ENCODE measurements at regions not wholly inside any gene's neighbourhood (a gene's known extent, or its start where the extent isn't known, plus 50 kb on each side); places are given as distances from the start of the nearest gene placed in this dataset.

- no peak overlapping the region; the same call in 1 of the 2 replicates for H3K4me3 Mint-ChIP-seq
- TF ChIP-seq CTCF (IDR thresholded peaks at IDR 0.05), result no peak
- H3K36me3 Mint-ChIP-seq (ENCODE audit: low read depth), result no peaks in the 10 kb centered on the region
- no peaks in the 10 kb centered on the region; the same call in 1 of the 2 replicates for H3K9me3 Mint-ChIP-seq
- no peak overlapping the region; the same call in 1 of the 2 replicates for H3K27ac Mint-ChIP-seq
- DNase-seq, result peak; percentile 78
- H3K4me1 Mint-ChIP-seq (ENCODE audit: low read depth), result no peaks in the 10 kb centered on the region; the same call in 1 of the 2 replicates
- no peaks in the 10 kb centered on the region; the same call in 1 of the 2 replicates for H3K27me3 Mint-ChIP-seq (ENCODE audit: insufficient read depth)
Observed at GRCh38 chr4:130043732-130044160, 947.8 kb downstream of the C4orf33 start.

DNA sequence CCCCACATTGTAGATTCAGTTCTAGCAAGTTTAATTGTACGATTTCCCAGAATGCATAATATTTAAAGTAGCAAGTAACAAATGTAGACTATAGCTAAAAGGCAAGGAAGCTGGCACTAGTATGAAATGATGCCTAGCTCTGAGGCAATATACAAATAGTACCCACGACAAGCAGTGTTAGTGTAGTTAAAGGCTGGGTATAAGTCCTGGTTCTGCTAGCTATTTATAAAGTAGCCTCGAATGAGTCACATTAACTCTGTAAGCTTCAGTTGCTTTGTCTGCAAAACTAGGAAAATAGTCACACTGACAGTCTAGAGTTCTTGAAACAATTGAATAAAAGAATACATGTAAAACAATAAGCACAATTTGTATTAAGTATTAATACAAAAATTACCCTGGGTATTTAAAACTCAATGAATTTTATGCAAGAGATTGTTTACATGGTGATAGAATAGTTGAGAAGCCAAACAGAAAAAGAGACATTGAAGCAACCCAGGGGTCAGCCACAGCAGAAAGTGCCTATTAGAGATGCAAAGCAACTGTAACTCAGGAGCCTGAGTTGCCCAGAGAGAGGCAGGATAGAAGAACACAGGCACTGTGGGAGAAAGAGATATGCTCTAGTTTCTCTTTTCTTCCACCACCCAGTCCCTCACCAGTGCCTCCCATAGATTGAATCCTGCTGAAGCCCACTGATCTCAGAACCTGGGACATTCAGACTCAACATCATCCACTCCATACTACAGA lies 949.0 kb downstream of the C4orf33 start:
- H3K36me3 Mint-ChIP-seq (ENCODE audit: low read depth), result no peaks in the 10 kb centered on the region
- H3K4me3 Mint-ChIP-seq, result no peak overlapping the region
- H3K27ac Mint-ChIP-seq, result no peak overlapping the region
- DNase-seq, result no peak
- TF ChIP-seq CTCF (IDR thresholded peaks at IDR 0.05), result no peak
- no peaks in the 10 kb centered on the region; the same call in 1 of the 2 replicates for H3K4me1 Mint-ChIP-seq (ENCODE audit: low read depth)
- H3K9me3 Mint-ChIP-seq, result no peaks in the 10 kb centered on the region; the same call in 1 of the 2 replicates
- peaks cover 3% of the 10 kb centered on the region for H3K27me3 Mint-ChIP-seq (ENCODE audit: insufficient read depth)

DNA sequence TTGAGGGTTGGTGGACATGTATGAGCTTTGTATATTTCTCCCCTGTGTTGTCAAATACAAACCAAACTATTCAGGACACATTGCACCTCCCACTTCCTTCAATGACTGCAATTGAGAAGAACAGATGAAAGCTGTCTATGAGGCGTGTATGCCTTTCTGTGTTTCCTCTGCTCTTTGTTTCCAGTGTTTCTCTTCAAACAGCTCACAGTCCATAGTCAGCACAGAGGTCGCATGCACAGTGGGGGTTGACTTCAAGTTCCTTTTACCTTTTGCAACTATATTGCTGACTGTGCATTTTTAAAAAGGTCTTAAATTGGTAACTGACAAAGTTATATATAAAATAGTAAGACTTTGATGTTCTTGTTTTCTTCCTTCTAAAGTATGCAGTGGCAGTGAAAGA lies 957.8 kb downstream of the C4orf33 start:
- no peaks in the 10 kb centered on the region for H3K4me1 Mint-ChIP-seq (ENCODE audit: low read depth)
- TF ChIP-seq CTCF (IDR thresholded peaks at IDR 0.05), result no peak
- peaks cover 5% of the 10 kb centered on the region for H3K36me3 Mint-ChIP-seq (ENCODE audit: low read depth)
- H3K27ac Mint-ChIP-seq, result no peak overlapping the region
- no peak for DNase-seq
- H3K9me3 Mint-ChIP-seq, result peaks cover 16% of the 10 kb centered on the region; the same call in 1 of the 2 replicates
- H3K27me3 Mint-ChIP-seq (ENCODE audit: insufficient read depth), result peaks cover 4% of the 10 kb centered on the region; the same call in 1 of the 2 replicates
- no peak overlapping the region for H3K4me3 Mint-ChIP-seq

DNA sequence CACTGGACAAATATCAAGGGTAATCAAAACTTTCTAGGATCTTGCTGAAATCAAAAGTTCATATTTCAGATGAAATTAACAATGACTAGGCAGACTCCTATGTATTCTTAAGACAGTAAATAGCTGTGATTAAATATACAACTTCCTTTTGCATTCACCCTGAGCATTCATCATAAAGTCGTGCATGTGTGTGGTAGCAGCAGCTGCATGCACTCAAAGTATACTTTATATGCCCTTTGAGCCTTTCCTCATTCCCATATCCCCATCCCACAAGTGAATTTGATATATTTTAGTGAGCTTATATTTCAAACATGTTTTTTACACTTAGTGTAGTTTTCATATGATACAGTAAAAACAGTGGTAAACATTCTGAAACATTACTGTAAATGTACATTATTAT lies 959.0 kb downstream of the C4orf33 start:
- no peak overlapping the region for H3K4me3 Mint-ChIP-seq
- no peaks in the 10 kb centered on the region for H3K4me1 Mint-ChIP-seq (ENCODE audit: low read depth)
- DNase-seq, result no peak
- H3K27me3 Mint-ChIP-seq (ENCODE audit: insufficient read depth), result 0 out of 2 replicates have a peak, but pooled peaks cover 2% of the 10 kb centered on the region
- peaks cover 5% of the 10 kb centered on the region for H3K36me3 Mint-ChIP-seq (ENCODE audit: low read depth)
- peaks cover 16% of the 10 kb centered on the region; the same call in 1 of the 2 replicates for H3K9me3 Mint-ChIP-seq
- H3K27ac Mint-ChIP-seq, result no peak overlapping the region
- TF ChIP-seq CTCF (IDR thresholded peaks at IDR 0.05), result no peak

- H3K27ac Mint-ChIP-seq, result no peak overlapping the region
- H3K36me3 Mint-ChIP-seq (ENCODE audit: low read depth), result peaks cover 5% of the 10 kb centered on the region
- H3K27me3 Mint-ChIP-seq (ENCODE audit: insufficient read depth), result 0 out of 2 replicates have a peak, but pooled peaks cover 2% of the 10 kb centered on the region
Observed at GRCh38 chr4:130056286-130056685, 960.3 kb downstream of the C4orf33 start.

More at GRCh38 chr4:130056286-130056685, 960.3 kb downstream of the C4orf33 start:
- no peak for TF ChIP-seq CTCF (IDR thresholded peaks at IDR 0.05)
- Mint-ChIP-seq H3K9me3 (peaks cover 9% of the 10 kb centered on the region; the same call in 1 of the 2 replicates), H3K4me3 (no peak overlapping the region), H3K4me1 (ENCODE audit: low read depth) (no peaks in the 10 kb centered on the region)
- DNase-seq, result no peak
